ENCODE measurements at regions not wholly inside any gene's neighbourhood (a gene's known extent, or its start where the extent isn't known, plus 50 kb on each side); places are given as distances from the start of the nearest gene placed in this dataset.
"Not testable (repeated sequence)": the region's sequence is repeated elsewhere in the genome, so short reads cannot be mapped to it uniquely, and the experiment has no call there.

- H3K4me2 ChIP-seq (ENCODE audit: low read length), result no peak overlapping the region
- no peaks in the 10 kb centered on the region for H3F3A ChIP-seq (ENCODE audit: insufficient read depth, low read length)
- H4K20me1 ChIP-seq (ENCODE audit: insufficient read depth, low read length), result no peaks in the 10 kb centered on the region
- TF ChIP-seq EZH2 (IDR thresholded peaks at IDR 0.05; ENCODE audit: borderline replicate concordance, low read length), result no peak
- TF ChIP-seq CTCF (IDR thresholded peaks at IDR 0.05; ENCODE audit: low read length), result no peak
- no peaks in the 10 kb centered on the region for H3K27me3 ChIP-seq (ENCODE audit: insufficient read depth, low read length)
- H3K4me1 ChIP-seq (ENCODE audit: insufficient read depth, low read length, severe bottlenecking), result no peaks in the 10 kb centered on the region
- H2AFZ ChIP-seq (ENCODE audit: low read length), result no peak overlapping the region
- no peaks in the 10 kb centered on the region for H3K79me2 ChIP-seq (ENCODE audit: insufficient read depth, low read length)
- no peaks in the 10 kb centered on the region for H3K9me2 ChIP-seq (ENCODE audit: low read depth, low read length)
- H3K9ac ChIP-seq (ENCODE audit: low read length), result no peak overlapping the region
- no peaks in the 10 kb centered on the region for H3K9me3 ChIP-seq (ENCODE audit: low read length)
- H3K36me3 ChIP-seq (ENCODE audit: insufficient read depth, low read length), result no peaks in the 10 kb centered on the region
- H3K27ac ChIP-seq (ENCODE audit: low read depth, low read length, poor library complexity, severe bottlenecking), result no peak overlapping the region
- H3K4me3 ChIP-seq (ENCODE audit: low read depth, low read length, poor library complexity, severe bottlenecking), result no peak overlapping the region
Observed at GRCh38 chr12:73221836-73222235, 949.7 kb downstream of the TRHDE start.

- H2AFZ ChIP-seq (ENCODE audit: low read length), result no peak overlapping the region
- H3K4me3 ChIP-seq (ENCODE audit: low read depth, low read length, poor library complexity, severe bottlenecking), result no peak overlapping the region
- H3K36me3 ChIP-seq (ENCODE audit: insufficient read depth, low read length), result no peaks in the 10 kb centered on the region
- no peaks in the 10 kb centered on the region for H4K20me1 ChIP-seq (ENCODE audit: insufficient read depth, low read length)
- H3K27me3 ChIP-seq (ENCODE audit: insufficient read depth, low read length), result no peaks in the 10 kb centered on the region
- no peak overlapping the region for H3K4me2 ChIP-seq (ENCODE audit: low read length)
- H3K9me3 ChIP-seq (ENCODE audit: low read length), result no peaks in the 10 kb centered on the region
- no peaks in the 10 kb centered on the region for H3K9me2 ChIP-seq (ENCODE audit: low read depth, low read length)
- no peak overlapping the region for H3K9ac ChIP-seq (ENCODE audit: low read length)
- H3K4me1 ChIP-seq (ENCODE audit: insufficient read depth, low read length, severe bottlenecking), result no peaks in the 10 kb centered on the region
- H3K79me2 ChIP-seq (ENCODE audit: insufficient read depth, low read length), result no peaks in the 10 kb centered on the region
- H3K27ac ChIP-seq (ENCODE audit: low read depth, low read length, poor library complexity, severe bottlenecking), result no peak overlapping the region
- no peak for TF ChIP-seq CTCF (IDR thresholded peaks at IDR 0.05; ENCODE audit: low read length)
- H3F3A ChIP-seq (ENCODE audit: insufficient read depth, low read length), result no peaks in the 10 kb centered on the region
Observed at GRCh38 chr12:73225371-73225937, 953.3 kb downstream of the TRHDE start.

- Histone ChIP-seq H3K9me2 (ENCODE audit: low read depth, low read length) (no peaks in the 10 kb centered on the region), H3K4me1 (ENCODE audit: insufficient read depth, low read length, severe bottlenecking) (no peaks in the 10 kb centered on the region), H3K9ac (ENCODE audit: low read length) (no peak overlapping the region), H3K4me2 (ENCODE audit: low read length) (no peak overlapping the region), H3K27ac (ENCODE audit: low read depth, low read length, poor library complexity, severe bottlenecking) (no peak overlapping the region), H3F3A (ENCODE audit: insufficient read depth, low read length) (no peaks in the 10 kb centered on the region), H3K4me3 (ENCODE audit: low read depth, low read length, poor library complexity, severe bottlenecking) (no peak overlapping the region), H3K9me3 (ENCODE audit: low read length) (no peaks in the 10 kb centered on the region), H2AFZ (ENCODE audit: low read length) (no peak overlapping the region), H3K79me2 (ENCODE audit: insufficient read depth, low read length) (no peaks in the 10 kb centered on the region), H4K20me1 (ENCODE audit: insufficient read depth, low read length) (no peaks in the 10 kb centered on the region), H3K36me3 (ENCODE audit: insufficient read depth, low read length) (no peaks in the 10 kb centered on the region), H3K27me3 (ENCODE audit: insufficient read depth, low read length) (no peaks in the 10 kb centered on the region)
- no peak for TF ChIP-seq EZH2 (IDR thresholded peaks at IDR 0.05; ENCODE audit: borderline replicate concordance, low read length)
Observed at GRCh38 chr12:73225941-73226340, 953.8 kb downstream of the TRHDE start.

GRCh38 chr12:73226593-73226992, 954.4 kb downstream of the TRHDE start:
- H3K9me3 ChIP-seq (ENCODE audit: low read length), result no peaks in the 10 kb centered on the region
- H3K4me1 ChIP-seq (ENCODE audit: insufficient read depth, low read length, severe bottlenecking), result no peaks in the 10 kb centered on the region
- H3K9ac ChIP-seq (ENCODE audit: low read length), result no peak overlapping the region
- no peaks in the 10 kb centered on the region for H3K79me2 ChIP-seq (ENCODE audit: insufficient read depth, low read length)
- no peak overlapping the region for H2AFZ ChIP-seq (ENCODE audit: low read length)
- TF ChIP-seq CTCF (IDR thresholded peaks at IDR 0.05; ENCODE audit: low read length) (no peak), EZH2 (IDR thresholded peaks at IDR 0.05; ENCODE audit: borderline replicate concordance, low read length) (no peak)
- no peak overlapping the region for H3K4me2 ChIP-seq (ENCODE audit: low read length)
- H4K20me1 ChIP-seq (ENCODE audit: insufficient read depth, low read length), result no peaks in the 10 kb centered on the region
- no peaks in the 10 kb centered on the region for H3K36me3 ChIP-seq (ENCODE audit: insufficient read depth, low read length)
- H3F3A ChIP-seq (ENCODE audit: insufficient read depth, low read length), result no peaks in the 10 kb centered on the region
- H3K9me2 ChIP-seq (ENCODE audit: low read depth, low read length), result no peaks in the 10 kb centered on the region
- no peak overlapping the region for H3K4me3 ChIP-seq (ENCODE audit: low read depth, low read length, poor library complexity, severe bottlenecking)
- H3K27ac ChIP-seq (ENCODE audit: low read depth, low read length, poor library complexity, severe bottlenecking), result no peak overlapping the region
- H3K27me3 ChIP-seq (ENCODE audit: insufficient read depth, low read length), result no peaks in the 10 kb centered on the region

GRCh38 chr12:73228828-73229227, 956.7 kb downstream of the TRHDE start:
- H3K9ac ChIP-seq (ENCODE audit: low read length); H4K20me1 ChIP-seq (ENCODE audit: insufficient read depth, low read length); H3F3A ChIP-seq (ENCODE audit: insufficient read depth, low read length); H3K79me2 ChIP-seq (ENCODE audit: insufficient read depth, low read length); H3K36me3 ChIP-seq (ENCODE audit: insufficient read depth, low read length); H2AFZ ChIP-seq (ENCODE audit: low read length); H3K4me3 ChIP-seq (ENCODE audit: low read depth, low read length, poor library complexity, severe bottlenecking); H3K27ac ChIP-seq (ENCODE audit: low read depth, low read length, poor library complexity, severe bottlenecking); H3K4me2 ChIP-seq (ENCODE audit: low read length); H3K9me2 ChIP-seq (ENCODE audit: low read depth, low read length); H3K4me1 ChIP-seq (ENCODE audit: insufficient read depth, low read length, severe bottlenecking); H3K27me3 ChIP-seq (ENCODE audit: insufficient read depth, low read length); H3K9me3 ChIP-seq (ENCODE audit: low read length): not testable (repeated sequence)

All from OCI-LY1 (cell line).